ENCODE measurements at regions not wholly inside any gene's neighbourhood (a gene's known extent, or its start where the extent isn't known, plus 50 kb on each side); places are given as distances from the start of the nearest gene placed in this dataset.
A peak's percentile ranks its signal among the peaks of the same experiment; 100 is the strongest.

DNA sequence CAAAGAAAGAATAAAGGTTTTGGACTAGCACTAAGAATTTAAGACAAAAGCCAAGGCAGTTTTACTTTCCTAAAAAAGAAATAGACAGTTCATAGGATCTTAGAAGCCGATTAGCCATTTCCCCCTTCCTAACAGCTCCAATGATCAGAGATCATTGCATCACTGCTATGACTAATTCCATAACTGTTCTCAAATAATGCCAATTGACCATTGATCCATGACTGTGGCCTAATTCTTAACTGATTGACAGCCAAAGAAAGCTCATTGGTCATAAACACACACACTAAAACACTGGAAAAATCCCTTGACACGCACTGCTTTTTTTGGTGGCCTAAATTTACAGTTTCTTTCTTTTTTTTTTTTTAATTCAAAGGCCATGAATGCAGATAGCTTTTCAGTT is 345.0 kb upstream of the ACVR2A start:
- Mint-ChIP-seq H3K27ac (ENCODE audit: unreplicated experiment) (no peak overlapping the region), H3K4me1 (ENCODE audit: low read depth, unreplicated experiment) (peaks cover 2% of the 10 kb centered on the region), H3K36me3 (ENCODE audit: low read depth, unreplicated experiment) (no peaks in the 10 kb centered on the region), H3K27me3 (ENCODE audit: low read depth, unreplicated experiment) (no peaks in the 10 kb centered on the region), H3K9me3 (ENCODE audit: unreplicated experiment) (no peaks in the 10 kb centered on the region), H3K4me3 (ENCODE audit: unreplicated experiment) (no peak overlapping the region)
- H3K4me3 ChIP-seq (ENCODE audit: insufficient read depth, low read depth, low read length): no peak overlapping the region
- no peaks in the 10 kb centered on the region for H3K4me1 ChIP-seq (ENCODE audit: insufficient read depth, low read length)
- H3K9me3 ChIP-seq (ENCODE audit: insufficient read depth, low read depth, low read length): no peaks in the 10 kb centered on the region
- H3K9ac ChIP-seq (ENCODE audit: low read length): no peak overlapping the region
- TF ChIP-seq EZH2 (IDR thresholded peaks at IDR 0.05; ENCODE audit: insufficient read depth, low read length): no peak
- TF ChIP-seq, protein P1, sequence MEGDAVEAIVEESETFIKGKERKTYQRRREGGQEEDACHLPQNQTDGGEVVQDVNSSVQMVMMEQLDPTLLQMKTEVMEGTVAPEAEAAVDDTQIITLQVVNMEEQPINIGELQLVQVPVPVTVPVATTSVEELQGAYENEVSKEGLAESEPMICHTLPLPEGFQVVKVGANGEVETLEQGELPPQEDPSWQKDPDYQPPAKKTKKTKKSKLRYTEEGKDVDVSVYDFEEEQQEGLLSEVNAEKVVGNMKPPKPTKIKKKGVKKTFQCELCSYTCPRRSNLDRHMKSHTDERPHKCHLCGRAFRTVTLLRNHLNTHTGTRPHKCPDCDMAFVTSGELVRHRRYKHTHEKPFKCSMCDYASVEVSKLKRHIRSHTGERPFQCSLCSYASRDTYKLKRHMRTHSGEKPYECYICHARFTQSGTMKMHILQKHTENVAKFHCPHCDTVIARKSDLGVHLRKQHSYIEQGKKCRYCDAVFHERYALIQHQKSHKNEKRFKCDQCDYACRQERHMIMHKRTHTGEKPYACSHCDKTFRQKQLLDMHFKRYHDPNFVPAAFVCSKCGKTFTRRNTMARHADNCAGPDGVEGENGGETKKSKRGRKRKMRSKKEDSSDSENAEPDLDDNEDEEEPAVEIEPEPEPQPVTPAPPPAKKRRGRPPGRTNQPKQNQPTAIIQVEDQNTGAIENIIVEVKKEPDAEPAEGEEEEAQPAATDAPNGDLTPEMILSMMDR (IDR thresholded peaks at IDR 0.05; ENCODE audit: insufficient read depth, low read depth, low read length): no peak
- no peaks in the 10 kb centered on the region for H3K27me3 ChIP-seq (ENCODE audit: insufficient read depth, low read length)
- no peaks in the 10 kb centered on the region for H3K36me3 ChIP-seq (ENCODE audit: insufficient read depth, low read length)
- no peak for DNase-seq (ENCODE audit: low read depth)
- no peak overlapping the region for H2AFZ ChIP-seq (ENCODE audit: low read depth, low read length)
- no peak overlapping the region for H3K4me2 ChIP-seq (ENCODE audit: low read length)
- no peak overlapping the region for H3K27ac ChIP-seq (ENCODE audit: low read depth, low read length)
- H3K79me2 ChIP-seq (ENCODE audit: insufficient read depth, low read length): no peaks in the 10 kb centered on the region
- no peak for FAIRE-seq
- no peaks in the 10 kb centered on the region for H4K20me1 ChIP-seq (ENCODE audit: insufficient read depth, low read length)

DNA sequence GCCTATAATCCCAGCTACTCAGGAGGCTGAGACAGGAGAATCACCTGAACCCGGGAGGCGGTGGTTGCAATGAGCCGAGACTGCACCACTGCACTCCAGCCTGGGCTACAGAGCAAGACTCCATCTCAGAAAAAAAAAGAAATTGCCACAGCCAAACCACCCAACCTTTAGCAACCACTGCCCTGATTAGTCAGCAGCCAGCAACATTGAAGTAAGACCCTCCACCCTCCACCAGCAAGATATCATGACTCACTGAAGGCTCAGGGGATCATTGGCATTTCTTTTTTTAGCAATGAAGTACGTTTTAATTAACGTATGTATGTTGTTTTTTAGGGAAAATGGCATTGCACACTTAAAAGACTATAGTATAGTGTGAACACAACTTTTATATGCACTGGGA is 349.1 kb upstream of the ACVR2A start:
- Mint-ChIP-seq H3K9me3 (ENCODE audit: unreplicated experiment) (no peaks in the 10 kb centered on the region), H3K27ac (ENCODE audit: unreplicated experiment) (no peak overlapping the region), H3K27me3 (ENCODE audit: low read depth, unreplicated experiment) (no peaks in the 10 kb centered on the region), H3K4me3 (ENCODE audit: unreplicated experiment) (peak overlapping the region; percentile 42), H3K4me1 (ENCODE audit: low read depth, unreplicated experiment) (peaks cover 2% of the 10 kb centered on the region), H3K36me3 (ENCODE audit: low read depth, unreplicated experiment) (no peaks in the 10 kb centered on the region)
- Histone ChIP-seq H3K27me3 (ENCODE audit: insufficient read depth, low read length) (no peaks in the 10 kb centered on the region), H2AFZ (ENCODE audit: low read depth, low read length) (no peak overlapping the region), H3K9me3 (ENCODE audit: insufficient read depth, low read depth, low read length) (no peaks in the 10 kb centered on the region), H3K4me1 (ENCODE audit: insufficient read depth, low read length) (no peaks in the 10 kb centered on the region), H3K36me3 (ENCODE audit: insufficient read depth, low read length) (no peaks in the 10 kb centered on the region), H3K4me2 (ENCODE audit: low read length) (no peak overlapping the region), H3K9ac (ENCODE audit: low read length) (no peak overlapping the region), H3K4me3 (ENCODE audit: insufficient read depth, low read depth, low read length) (no peak overlapping the region), H3K79me2 (ENCODE audit: insufficient read depth, low read length) (no peaks in the 10 kb centered on the region), H4K20me1 (ENCODE audit: insufficient read depth, low read length) (no peaks in the 10 kb centered on the region), H3K27ac (ENCODE audit: low read depth, low read length) (no peak overlapping the region)
- no peak for FAIRE-seq
- TF ChIP-seq EZH2 (IDR thresholded peaks at IDR 0.05; ENCODE audit: insufficient read depth, low read length): no peak
- TF ChIP-seq, protein P1 (IDR thresholded peaks at IDR 0.05; ENCODE audit: insufficient read depth, low read depth, low read length): no peak
- DNase-seq (ENCODE audit: low read depth): peak; percentile 29

DNA sequence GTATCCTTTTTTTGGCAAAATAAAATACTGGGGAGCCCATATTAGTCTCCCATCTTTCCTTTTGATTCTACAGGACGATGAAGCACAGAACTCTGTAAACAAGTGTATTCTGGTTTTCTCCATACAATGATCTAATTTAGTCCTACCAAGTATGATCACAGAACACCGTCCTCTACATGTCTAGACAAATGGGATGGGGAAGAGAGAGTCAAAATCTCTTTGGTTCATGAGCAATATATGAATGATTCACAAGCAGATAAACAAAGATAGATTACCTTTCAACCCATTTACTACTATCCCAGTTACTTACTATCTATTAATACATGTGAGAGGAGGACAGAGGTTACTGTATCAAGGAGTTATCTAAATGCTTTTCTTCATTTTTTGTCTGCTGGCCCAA is 352.4 kb upstream of the ACVR2A start:
- TF ChIP-seq EZH2 (IDR thresholded peaks at IDR 0.05; ENCODE audit: insufficient read depth, low read length): no peak
- TF ChIP-seq, protein P1 (IDR thresholded peaks at IDR 0.05; ENCODE audit: insufficient read depth, low read depth, low read length): no peak
- FAIRE-seq (no peak), DNase-seq (ENCODE audit: low read depth) (no peak)
- Mint-ChIP-seq H3K4me1 (ENCODE audit: low read depth, unreplicated experiment) (peaks cover 2% of the 10 kb centered on the region), H3K27me3 (ENCODE audit: low read depth, unreplicated experiment) (no peaks in the 10 kb centered on the region), H3K36me3 (ENCODE audit: low read depth, unreplicated experiment) (no peaks in the 10 kb centered on the region), H3K9me3 (ENCODE audit: unreplicated experiment) (no peaks in the 10 kb centered on the region), H3K27ac (ENCODE audit: unreplicated experiment) (no peak overlapping the region), H3K4me3 (ENCODE audit: unreplicated experiment) (no peak overlapping the region)
- Histone ChIP-seq H3K4me1 (ENCODE audit: insufficient read depth, low read length) (no peaks in the 10 kb centered on the region), H3K9me3 (ENCODE audit: insufficient read depth, low read depth, low read length) (no peaks in the 10 kb centered on the region), H3K36me3 (ENCODE audit: insufficient read depth, low read length) (no peaks in the 10 kb centered on the region), H3K9ac (ENCODE audit: low read length) (no peak overlapping the region), H3K4me2 (ENCODE audit: low read length) (no peak overlapping the region), H4K20me1 (ENCODE audit: insufficient read depth, low read length) (no peaks in the 10 kb centered on the region), H2AFZ (ENCODE audit: low read depth, low read length) (no peak overlapping the region), H3K27me3 (ENCODE audit: insufficient read depth, low read length) (no peaks in the 10 kb centered on the region), H3K79me2 (ENCODE audit: insufficient read depth, low read length) (no peaks in the 10 kb centered on the region), H3K27ac (ENCODE audit: low read depth, low read length) (no peak overlapping the region), H3K4me3 (ENCODE audit: insufficient read depth, low read depth, low read length) (no peak overlapping the region)

Measured in astrocyte (in vitro differentiated cells and primary cell).